ENCODE measurements at regions not wholly inside any gene's neighbourhood (a gene's known extent, or its start where the extent isn't known, plus 50 kb on each side); places are given as distances from the start of the nearest gene placed in this dataset.
"Not testable (repeated sequence)": the region's sequence is repeated elsewhere in the genome, so short reads cannot be mapped to it uniquely, and the experiment has no call there.

DNA sequence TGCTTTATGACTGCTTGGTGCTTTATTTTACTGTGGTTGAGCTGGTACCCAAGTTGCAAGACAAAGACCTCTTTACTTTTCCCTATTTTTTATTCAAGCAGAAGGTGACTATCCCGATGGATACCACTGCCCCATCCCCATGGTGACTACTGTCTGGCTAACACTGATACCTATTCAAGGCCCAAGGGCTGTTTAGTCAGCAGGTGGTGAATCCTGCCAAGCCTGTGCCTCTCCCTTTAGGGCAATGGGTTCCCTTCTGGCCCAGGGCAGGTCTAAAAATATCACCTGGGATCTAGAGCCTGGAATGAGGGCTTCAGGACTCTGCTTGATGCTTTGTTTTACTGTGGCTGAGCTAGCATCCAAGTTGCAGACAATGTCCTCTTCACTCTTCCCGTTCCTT, 510.0 kb upstream of the GRAMD2B start:
- WGBS, 2 donors: 83 to 88% methylated on average over 2 of the region's 2 CpGs
- no peak for DNase-seq (ENCODE audit: low spot score in 2 of 2)
- Histone ChIP-seq H3K27ac (no peak overlapping the region), H3K4me1 (no peaks in the 10 kb centered on the region), H3K9me3 (peaks cover 0 to 35% (median 3%) of the 10 kb centered on the region in 4 donors), H3K27me3 (no peaks in the 10 kb centered on the region), H3K4me3 (no peak overlapping the region), H3K36me3 (no peaks in the 10 kb centered on the region)
- TF ChIP-seq POLR2A (IDR thresholded peaks at IDR 0.05) (no peak), EP300 (IDR thresholded peaks at IDR 0.05) (no peak)
- TF ChIP-seq, protein P1, sequence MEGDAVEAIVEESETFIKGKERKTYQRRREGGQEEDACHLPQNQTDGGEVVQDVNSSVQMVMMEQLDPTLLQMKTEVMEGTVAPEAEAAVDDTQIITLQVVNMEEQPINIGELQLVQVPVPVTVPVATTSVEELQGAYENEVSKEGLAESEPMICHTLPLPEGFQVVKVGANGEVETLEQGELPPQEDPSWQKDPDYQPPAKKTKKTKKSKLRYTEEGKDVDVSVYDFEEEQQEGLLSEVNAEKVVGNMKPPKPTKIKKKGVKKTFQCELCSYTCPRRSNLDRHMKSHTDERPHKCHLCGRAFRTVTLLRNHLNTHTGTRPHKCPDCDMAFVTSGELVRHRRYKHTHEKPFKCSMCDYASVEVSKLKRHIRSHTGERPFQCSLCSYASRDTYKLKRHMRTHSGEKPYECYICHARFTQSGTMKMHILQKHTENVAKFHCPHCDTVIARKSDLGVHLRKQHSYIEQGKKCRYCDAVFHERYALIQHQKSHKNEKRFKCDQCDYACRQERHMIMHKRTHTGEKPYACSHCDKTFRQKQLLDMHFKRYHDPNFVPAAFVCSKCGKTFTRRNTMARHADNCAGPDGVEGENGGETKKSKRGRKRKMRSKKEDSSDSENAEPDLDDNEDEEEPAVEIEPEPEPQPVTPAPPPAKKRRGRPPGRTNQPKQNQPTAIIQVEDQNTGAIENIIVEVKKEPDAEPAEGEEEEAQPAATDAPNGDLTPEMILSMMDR (IDR thresholded peaks at IDR 0.05): no peak

- DNase-seq (ENCODE audit: low spot score in 2 of 2): no peak
- TF ChIP-seq, protein P1 (IDR thresholded peaks at IDR 0.05): no peak
- no peak for TF ChIP-seq EP300 (IDR thresholded peaks at IDR 0.05)
- no peak for TF ChIP-seq POLR2A (IDR thresholded peaks at IDR 0.05)
- Histone ChIP-seq H3K36me3 (no peaks in the 10 kb centered on the region), H3K9me3 (peaks cover 0 to 24% (median 1%) of the 10 kb centered on the region in 4 donors), H3K27me3 (no peaks in the 10 kb centered on the region), H3K27ac (no peak overlapping the region), H3K4me3 (no peak overlapping the region), H3K4me1 (no peaks in the 10 kb centered on the region)
- WGBS, 2 donors: 89 to 91% methylated on average over 3 of the region's 3 CpGs
Observed at GRCh38 chr5:125914471-125914870, 508.7 kb upstream of the GRAMD2B start.

DNA sequence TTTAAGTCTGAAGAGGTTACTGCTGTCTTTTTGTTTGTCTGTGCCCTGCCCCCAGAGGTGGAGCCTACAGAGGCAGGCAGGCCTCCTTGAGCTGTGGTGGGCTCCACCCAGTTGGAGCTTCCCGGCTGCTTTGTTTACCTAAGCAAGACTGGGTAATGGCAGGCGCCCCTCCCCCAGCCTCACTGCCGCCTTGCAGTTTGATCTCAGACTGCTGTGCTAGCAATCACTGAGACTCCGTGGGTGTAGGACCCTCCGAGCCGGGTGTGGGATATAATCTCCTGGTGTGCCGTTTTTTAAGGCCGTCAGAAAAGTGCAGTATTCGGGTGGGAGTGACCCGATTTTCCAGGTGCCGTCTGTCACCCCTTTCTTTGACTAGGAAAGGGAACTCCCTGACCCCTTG, 499.3 kb upstream of the GRAMD2B start:
- H3K4me3 ChIP-seq: not testable (repeated sequence)

DNA sequence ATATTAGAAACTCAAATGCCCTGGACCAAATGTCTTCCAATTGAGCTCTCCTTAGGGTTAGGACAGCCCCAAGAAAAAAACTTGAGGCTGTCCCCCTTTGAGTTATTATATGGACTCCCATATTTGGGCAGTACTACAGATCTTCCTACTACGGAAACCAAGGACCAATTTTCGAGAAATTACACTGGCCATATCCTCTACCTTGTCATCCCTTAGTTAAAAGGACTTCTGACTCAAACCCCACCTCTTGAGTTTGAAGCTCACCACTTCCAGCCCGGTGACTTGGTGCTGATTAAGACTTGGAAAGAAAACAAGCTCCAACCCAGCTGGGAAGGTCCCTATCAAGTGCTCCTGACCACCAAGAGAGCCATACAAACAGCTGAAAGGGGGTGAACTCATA, 497.0 kb upstream of the GRAMD2B start:
- no peaks in the 10 kb centered on the region for H3K27me3 ChIP-seq
- 88% methylated on average over 3 of the region's 3 CpGs for WGBS, 2 donors
- no peak for DNase-seq (ENCODE audit: low spot score in 2 of 2)
- H3K9me3 ChIP-seq: peaks cover 0 to 18% (median 0%) of the 10 kb centered on the region in 4 donors
- no peak overlapping the region for H3K4me3 ChIP-seq
- H3K4me1 ChIP-seq: no peaks in the 10 kb centered on the region
- TF ChIP-seq, protein P1 (IDR thresholded peaks at IDR 0.05): no peak
- TF ChIP-seq EP300 (IDR thresholded peaks at IDR 0.05): no peak
- TF ChIP-seq POLR2A (IDR thresholded peaks at IDR 0.05): no peak
- H3K36me3 ChIP-seq: no peaks in the 10 kb centered on the region
- no peak overlapping the region for H3K27ac ChIP-seq

More for the DNA sequence above, 499.3 kb upstream of the GRAMD2B start:
- peaks cover 0 to 18% (median 0%) of the 10 kb centered on the region in 4 donors for H3K9me3 ChIP-seq
- H3K27ac ChIP-seq; H3K36me3 ChIP-seq; H3K4me1 ChIP-seq; DNase-seq (ENCODE audit: low spot score in 2 of 2); H3K27me3 ChIP-seq: not testable (repeated sequence)
- WGBS, 2 donors: 92 to 97% methylated on average over 11 of the region's 11 CpGs

- no peaks in the 10 kb centered on the region for H3K27me3 ChIP-seq
- H3K4me3 ChIP-seq: no peak overlapping the region
- H3K36me3 ChIP-seq: no peaks in the 10 kb centered on the region
- peaks cover 0 to 10% (median 1%) of the 10 kb centered on the region in 4 donors for H3K9me3 ChIP-seq
- no peak overlapping the region for H3K27ac ChIP-seq
- whole genome bisulfite sequencing, 2 donors: 81 to 88% methylated on average over 6 of the region's 6 CpGs
- DNase-seq (ENCODE audit: low spot score in 2 of 2): no peak
- TF ChIP-seq, protein P1 (IDR thresholded peaks at IDR 0.05): no peak
- no peak for TF ChIP-seq POLR2A (IDR thresholded peaks at IDR 0.05)
- no peak for TF ChIP-seq EP300 (IDR thresholded peaks at IDR 0.05)
- no peaks in the 10 kb centered on the region for H3K4me1 ChIP-seq
Observed at GRCh38 chr5:125928663-125929062, 494.5 kb upstream of the GRAMD2B start.

All from tibial nerve (tissue), 4 donors.